Effector CD8-positive, alpha-beta T cell (primary cell): ENCODE measurements at regions not wholly inside any gene's neighbourhood (a gene's known extent, or its start where the extent isn't known, plus 50 kb on each side); places are given as distances from the start of the nearest gene placed in this dataset.
"Not testable (repeated sequence)": the region's sequence is repeated elsewhere in the genome, so short reads cannot be mapped to it uniquely, and the experiment has no call there.

ENCODE experiments used
- DNase-seq: peaks from one replicate; lab custom pipeline; 2025; lab: John Stamatoyannopoulos, UW

- no peak for DNase-seq
These were observed 443.8 kb upstream of the ST8SIA4 start for GRCh38 chr5:101346906-101347305.

- DNase-seq, result no peak
These were observed 443.4 kb upstream of the ST8SIA4 start for GRCh38 chr5:101346447-101346846.

- no peak for DNase-seq
These were observed 435.1 kb upstream of the ST8SIA4 start for GRCh38 chr5:101338226-101338625.

GRCh38 chr5:101327816-101328215, 424.7 kb upstream of the ST8SIA4 start:
- DNase-seq, result no peak

- no peak for DNase-seq
These were observed 423.7 kb upstream of the ST8SIA4 start for GRCh38 chr5:101326766-101327165.

- not testable (repeated sequence) for DNase-seq
These were observed 413.3 kb upstream of the ST8SIA4 start for GRCh38 chr5:101316401-101316800.

GRCh38 chr5:101306391-101307137, 403.5 kb upstream of the ST8SIA4 start:
- no peak for DNase-seq

GRCh38 chr5:101296477-101296876, 393.4 kb upstream of the ST8SIA4 start:
- DNase-seq, result no peak

GRCh38 chr5:101292199-101292598, 389.1 kb upstream of the ST8SIA4 start:
- no peak for DNase-seq

GRCh38 chr5:101290761-101291160, 387.7 kb upstream of the ST8SIA4 start:
- DNase-seq, result not testable (repeated sequence)

GRCh38 chr5:101288633-101289032, 385.6 kb upstream of the ST8SIA4 start:
- DNase-seq, result no peak

GRCh38 chr5:101284736-101285375, 381.8 kb upstream of the ST8SIA4 start:
- no peak for DNase-seq

GRCh38 chr5:101283938-101284337, 380.9 kb upstream of the ST8SIA4 start:
- DNase-seq, result not testable (repeated sequence)

GRCh38 chr5:101278917-101279316, 375.8 kb upstream of the ST8SIA4 start:
- DNase-seq, result no peak

GRCh38 chr5:101278011-101278687, 375.1 kb upstream of the ST8SIA4 start:
- DNase-seq, result no peak

- no peak for DNase-seq
These were observed 368.9 kb upstream of the ST8SIA4 start for GRCh38 chr5:101271945-101272344.

GRCh38 chr5:101271416-101271815, 368.3 kb upstream of the ST8SIA4 start:
- no peak for DNase-seq

GRCh38 chr5:101260857-101261256, 357.8 kb upstream of the ST8SIA4 start:
- DNase-seq, result no peak

- DNase-seq, result no peak
These were observed 350.0 kb upstream of the ST8SIA4 start for GRCh38 chr5:101253096-101253495.

- no peak for DNase-seq
These were observed 341.5 kb upstream of the ST8SIA4 start for GRCh38 chr5:101244621-101245020.

GRCh38 chr5:101212942-101213514, 309.9 kb upstream of the ST8SIA4 start:
- DNase-seq, result no peak

GRCh38 chr5:101206534-101206933, 303.5 kb upstream of the ST8SIA4 start:
- DNase-seq, result no peak

- DNase-seq, result not testable (repeated sequence)
These were observed 302.0 kb upstream of the ST8SIA4 start for GRCh38 chr5:101205065-101205464.
